ENCODE measurements at regions not wholly inside any gene's neighbourhood (a gene's known extent, or its start where the extent isn't known, plus 50 kb on each side); places are given as distances from the start of the nearest gene placed in this dataset.

DNA sequence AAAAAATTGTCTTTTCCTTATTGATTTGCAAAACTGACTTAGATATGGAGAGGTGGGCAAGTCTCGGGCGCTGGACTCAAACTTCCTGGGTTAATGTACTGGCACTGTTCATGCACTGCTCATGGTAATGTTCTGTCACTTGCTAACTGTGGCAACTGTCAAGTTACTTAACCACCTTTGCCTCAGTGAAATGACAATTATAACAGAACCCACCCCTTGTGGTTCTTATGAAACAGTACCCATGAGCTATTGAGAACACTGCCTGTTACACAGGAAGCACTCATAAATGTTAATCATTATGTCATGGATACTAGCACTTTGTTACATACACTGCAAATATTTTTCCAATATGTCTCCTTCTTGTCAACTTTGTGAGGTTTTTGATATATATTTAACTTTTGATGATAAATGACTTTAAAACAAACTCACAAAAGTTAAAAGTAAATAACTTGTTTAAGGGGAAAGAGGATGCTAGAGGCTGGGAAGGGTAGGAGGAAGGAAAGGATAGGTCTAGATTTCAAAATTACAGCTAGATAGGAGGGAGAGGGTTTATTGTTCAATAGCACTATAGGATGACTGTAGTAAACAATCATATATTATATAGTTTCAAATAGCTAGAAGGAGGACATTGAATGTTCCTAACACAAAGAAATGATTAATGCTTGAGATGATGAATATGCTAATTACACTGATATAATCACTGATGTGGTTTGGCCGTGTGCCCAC lies 342.5 kb downstream of the ADGRL2 start:
- TF ChIP-seq EZH2 (IDR thresholded peaks at IDR 0.05), result no peak
- no peak for TF ChIP-seq FOXP2 (optimal IDR thresholded peaks at IDR 0.05; ENCODE audit: control extremely low read depth, extremely low read length, insufficient read depth)
- no peak for TF ChIP-seq POLR2AphosphoS5 (IDR thresholded peaks at IDR 0.05; ENCODE audit: borderline replicate concordance, low read depth, low read length)

All from SK-N-MC (cell line).